ENCODE measurements at regions not wholly inside any gene's neighbourhood (a gene's known extent, or its start where the extent isn't known, plus 50 kb on each side); places are given as distances from the start of the nearest gene placed in this dataset.
"Not testable (repeated sequence)": the region's sequence is repeated elsewhere in the genome, so short reads cannot be mapped to it uniquely, and the experiment has no call there.

GRCh38 chr14:87628129-87628528, 364.9 kb downstream of the GALC start:
- DNase-seq: no peak

GRCh38 chr14:87626266-87626665, 366.7 kb downstream of the GALC start:
- no peak for DNase-seq

- DNase-seq: no peak
Observed at GRCh38 chr14:87623616-87624015, 369.4 kb downstream of the GALC start.

GRCh38 chr14:87617079-87617478, 375.9 kb downstream of the GALC start:
- no peak for DNase-seq

- DNase-seq: peak; percentile 58
Observed at GRCh38 chr14:87615822-87616679, 376.9 kb downstream of the GALC start.

GRCh38 chr14:87615047-87615446, 377.9 kb downstream of the GALC start:
- DNase-seq: no peak

- no peak for DNase-seq
Observed at GRCh38 chr14:87613881-87614280, 379.1 kb downstream of the GALC start.

- not testable (repeated sequence) for DNase-seq
Observed at GRCh38 chr14:87607056-87607455, 385.9 kb downstream of the GALC start.

GRCh38 chr14:87601036-87601435, 391.9 kb downstream of the GALC start:
- DNase-seq: no peak

- DNase-seq: no peak
Observed at GRCh38 chr14:87600240-87600639, 392.7 kb downstream of the GALC start.

- no peak for DNase-seq
Observed at GRCh38 chr14:87581298-87581697, 411.7 kb downstream of the GALC start.

- DNase-seq: no peak
Observed at GRCh38 chr14:87579036-87579435, 413.9 kb downstream of the GALC start.

GRCh38 chr14:87575378-87575777, 417.6 kb downstream of the GALC start:
- DNase-seq: no peak

GRCh38 chr14:87573591-87573990, 419.4 kb downstream of the GALC start:
- no peak for DNase-seq

- DNase-seq: no peak
Observed at GRCh38 chr14:87567618-87568295, 425.2 kb downstream of the GALC start.

- no peak for DNase-seq
Observed at GRCh38 chr14:87566991-87567390, 426.0 kb downstream of the GALC start.

- DNase-seq: no peak
Observed at GRCh38 chr14:87547536-87547935, 445.4 kb downstream of the GALC start.

GRCh38 chr14:87542288-87542687, 450.7 kb downstream of the GALC start:
- DNase-seq: no peak

- no peak for DNase-seq
Observed at GRCh38 chr14:87540339-87540738, 452.6 kb downstream of the GALC start.

- no peak for DNase-seq
Observed at GRCh38 chr14:87529081-87529480, 463.9 kb downstream of the GALC start.

GRCh38 chr14:87526731-87527130, 466.3 kb downstream of the GALC start:
- no peak for DNase-seq

GRCh38 chr14:87524011-87524410, 469.0 kb downstream of the GALC start:
- no peak for DNase-seq

GRCh38 chr14:87522575-87522974, 470.4 kb downstream of the GALC start:
- DNase-seq: no peak

- no peak for DNase-seq
Observed at GRCh38 chr14:87508333-87508732, 484.6 kb downstream of the GALC start.

Data from activated CD4-positive, alpha-beta T cell treated with anti-CD3 and anti-CD28 coated beads for 48 hours (primary cell).